DMS53 (cell line): ENCODE measurements at regions not wholly inside any gene's neighbourhood (a gene's known extent, or its start where the extent isn't known, plus 50 kb on each side); places are given as distances from the start of the nearest gene placed in this dataset.

Source experiments
- DNase-seq: peaks from one replicate; lab custom pipeline; 2025; lab: John Stamatoyannopoulos, UW

- DNase-seq: no peak
Measured at GRCh38 chr20:16175322-16175961, 397.8 kb downstream of the KIF16B start.

GRCh38 chr20:16174311-16174710, 398.9 kb downstream of the KIF16B start:
- DNase-seq: no peak

- no peak for DNase-seq
Measured at GRCh38 chr20:16173044-16173443, 400.2 kb downstream of the KIF16B start.

- DNase-seq: no peak
Measured at GRCh38 chr20:16171180-16171579, 402.1 kb downstream of the KIF16B start.

GRCh38 chr20:16170406-16170971, 402.8 kb downstream of the KIF16B start:
- DNase-seq: no peak

- DNase-seq: no peak
Measured at GRCh38 chr20:16167423-16168130, 405.7 kb downstream of the KIF16B start.

- no peak for DNase-seq
Measured at GRCh38 chr20:16166737-16167136, 406.5 kb downstream of the KIF16B start.

- DNase-seq: no peak
Measured at GRCh38 chr20:16158976-16159286, 414.3 kb downstream of the KIF16B start.

GRCh38 chr20:16158090-16158975, 414.9 kb downstream of the KIF16B start:
- DNase-seq: no peak

GRCh38 chr20:16147916-16148315, 425.3 kb downstream of the KIF16B start:
- no peak for DNase-seq

GRCh38 chr20:16147216-16147615, 426.0 kb downstream of the KIF16B start:
- no peak for DNase-seq

- no peak for DNase-seq
Measured at GRCh38 chr20:16145919-16146318, 427.3 kb downstream of the KIF16B start.

- no peak for DNase-seq
Measured at GRCh38 chr20:16143596-16143995, 429.7 kb downstream of the KIF16B start.

GRCh38 chr20:16135630-16136029, 437.6 kb downstream of the KIF16B start:
- DNase-seq: no peak

- no peak for DNase-seq
Measured at GRCh38 chr20:16132036-16132798, 441.0 kb downstream of the KIF16B start.

- no peak for DNase-seq
Measured at GRCh38 chr20:16129411-16129810, 443.8 kb downstream of the KIF16B start.

GRCh38 chr20:16128538-16129106, 444.6 kb downstream of the KIF16B start:
- peak; percentile 34 for DNase-seq

GRCh38 chr20:16125816-16126215, 447.4 kb downstream of the KIF16B start:
- DNase-seq: no peak

- DNase-seq: no peak
Measured at GRCh38 chr20:16124911-16125776, 448.1 kb downstream of the KIF16B start.

GRCh38 chr20:16124491-16124890, 448.8 kb downstream of the KIF16B start:
- no peak for DNase-seq

- no peak for DNase-seq
Measured at GRCh38 chr20:16123623-16124022, 449.6 kb downstream of the KIF16B start.
